GM12864 (cell line): ENCODE measurements at regions not wholly inside any gene's neighbourhood (a gene's known extent, or its start where the extent isn't known, plus 50 kb on each side); places are given as distances from the start of the nearest gene placed in this dataset.

ENCODE experiments used
- DNase-seq: peaks from one replicate; pipeline ENCODE4 v3.0.0-alpha.2; 2011; ENCODE audit warnings: low read depth
- H3K4me3 ChIP-seq: 2 replicates; pipeline ENCODE4 v1.5.1; 2011; ENCODE audit warnings: mild to moderate bottlenecking, low read depth, low read length, control low read depth
- CTCF ChIP-seq: IDR thresholded peaks from 2 replicates; pipeline ENCODE4 v1.5.1; 2011; ENCODE audit warnings: low read depth, mild to moderate bottlenecking, moderate library complexity, low read length, control low read depth, inconsistent platforms; ENCODE audit errors: missing control alignments

- no peak for DNase-seq
These were observed 485.2 kb downstream of the GABRG1 start for GRCh38 chr4:45638641-45639040.

DNA sequence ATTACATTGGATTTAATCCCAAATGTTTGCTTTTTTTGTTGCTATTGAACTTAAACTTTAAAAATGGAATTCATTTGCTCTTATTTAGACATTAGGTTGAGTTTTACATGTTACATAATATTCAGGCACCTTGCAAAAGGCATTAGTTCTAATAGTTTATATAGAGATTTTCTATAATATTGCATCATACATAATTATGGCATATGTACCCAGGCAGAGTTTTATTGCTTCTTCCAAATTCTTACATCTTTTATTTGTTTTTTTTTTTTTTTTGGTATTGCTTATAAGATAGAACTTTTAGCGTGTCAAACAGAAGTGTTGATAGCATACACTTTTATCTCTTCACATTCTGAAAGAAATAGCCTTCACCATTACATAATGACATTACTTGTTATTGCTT is 487.7 kb downstream of the GABRG1 start:
- no peak for TF ChIP-seq CTCF
- DNase-seq, result no peak
- no peak overlapping the region for H3K4me3 ChIP-seq

More at GRCh38 chr4:45638641-45639040, 485.2 kb downstream of the GABRG1 start:
- no peak overlapping the region for H3K4me3 ChIP-seq
- no peak for TF ChIP-seq CTCF

DNA sequence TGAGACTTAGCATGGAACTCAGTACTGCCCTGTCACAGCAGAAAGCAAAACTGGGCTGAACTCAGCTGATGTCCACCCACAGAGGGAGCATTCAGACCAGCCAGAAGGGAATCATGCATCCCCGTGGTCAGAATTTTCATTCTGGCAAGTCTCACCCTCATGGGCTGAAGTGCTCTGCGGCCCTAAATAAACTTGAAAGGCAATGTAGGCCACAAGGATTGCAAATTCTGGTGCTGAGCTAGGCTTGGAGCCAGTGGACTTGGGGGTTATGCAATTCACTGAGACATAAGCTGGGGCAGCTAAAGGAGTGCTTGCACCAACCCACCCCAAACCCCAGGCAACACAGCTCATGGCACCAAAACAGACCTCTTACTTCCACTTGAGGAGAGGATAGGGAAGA is 494.1 kb downstream of the GABRG1 start:
- no peak overlapping the region for H3K4me3 ChIP-seq
- DNase-seq, result no peak
- no peak for TF ChIP-seq CTCF

- TF ChIP-seq CTCF, result no peak
- H3K4me3 ChIP-seq, result no peak overlapping the region
- DNase-seq, result no peak
These were observed 501.9 kb downstream of the GABRG1 start for GRCh38 chr4:45621971-45622370.

GRCh38 chr4:45620808-45621207 is 503.0 kb downstream of the GABRG1 start:
- no peak for TF ChIP-seq CTCF
- no peak for DNase-seq
- no peak overlapping the region for H3K4me3 ChIP-seq

DNA sequence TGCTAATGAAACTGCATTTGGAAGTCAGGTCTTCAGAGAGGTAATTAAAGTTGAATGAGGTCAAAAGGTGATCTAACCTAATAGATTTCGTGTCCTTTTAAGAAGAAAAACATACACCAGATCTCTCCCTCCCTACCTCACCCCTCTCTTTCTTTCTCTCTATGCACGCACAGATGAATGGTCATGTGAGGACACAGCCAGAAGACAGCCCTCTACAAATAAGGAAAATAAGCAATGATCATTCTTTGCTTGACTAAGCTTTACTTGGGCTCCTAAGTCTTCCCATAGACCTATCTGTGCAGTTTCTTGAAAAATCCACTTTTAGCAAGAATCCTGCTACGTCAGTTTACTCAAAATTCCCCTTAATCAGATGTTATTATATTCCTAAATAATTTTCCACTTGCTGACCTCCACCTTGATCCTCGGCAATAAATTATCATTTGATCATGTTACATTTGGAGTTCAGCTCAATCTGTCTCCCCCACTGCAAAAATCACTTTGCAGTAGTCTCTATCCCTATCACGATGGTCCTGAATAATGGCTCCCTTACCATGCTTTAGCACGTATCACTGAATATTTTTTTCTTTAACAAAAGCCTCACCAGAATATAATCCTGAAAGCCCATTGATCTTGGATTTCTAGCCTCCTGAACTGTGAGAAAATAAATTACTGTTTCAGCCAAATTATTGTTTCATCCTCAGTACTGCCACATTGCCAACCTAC is 527.3 kb downstream of the GABRG1 start:
- no peak overlapping the region for H3K4me3 ChIP-seq
- no peak for TF ChIP-seq CTCF
- no peak for DNase-seq

DNA sequence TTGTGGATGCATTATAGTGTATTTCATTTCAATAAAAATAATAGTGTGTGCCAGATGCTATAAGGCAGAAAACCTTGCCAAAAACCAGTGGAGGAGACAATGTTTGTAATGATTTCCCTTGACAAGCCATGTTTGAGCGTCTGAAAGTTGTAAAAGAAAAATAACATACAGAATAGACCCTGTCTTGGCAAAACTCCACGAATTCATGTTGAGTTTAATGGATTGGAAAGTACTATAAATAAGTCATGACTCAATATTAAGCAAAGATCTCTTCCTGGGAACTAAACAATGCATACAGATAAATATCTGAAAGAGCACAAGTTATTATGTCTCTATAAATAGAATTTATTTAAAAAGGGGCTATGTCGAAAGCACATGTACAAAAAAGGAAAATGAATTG is 543.5 kb downstream of the GABRG1 start:
- no peak for DNase-seq
- TF ChIP-seq CTCF, result no peak
- no peak overlapping the region for H3K4me3 ChIP-seq
